SKM-1 (cell line): ENCODE measurements at regions not wholly inside any gene's neighbourhood (a gene's known extent, or its start where the extent isn't known, plus 50 kb on each side); places are given as distances from the start of the nearest gene placed in this dataset.
"Not testable (repeated sequence)": the region's sequence is repeated elsewhere in the genome, so short reads cannot be mapped to it uniquely, and the experiment has no call there.

Experiments used
- DNase-seq: peaks from one replicate; lab custom pipeline; 2025; ENCODE audit not compliant: unreplicated experiment; lab: John Stamatoyannopoulos, UW

DNA sequence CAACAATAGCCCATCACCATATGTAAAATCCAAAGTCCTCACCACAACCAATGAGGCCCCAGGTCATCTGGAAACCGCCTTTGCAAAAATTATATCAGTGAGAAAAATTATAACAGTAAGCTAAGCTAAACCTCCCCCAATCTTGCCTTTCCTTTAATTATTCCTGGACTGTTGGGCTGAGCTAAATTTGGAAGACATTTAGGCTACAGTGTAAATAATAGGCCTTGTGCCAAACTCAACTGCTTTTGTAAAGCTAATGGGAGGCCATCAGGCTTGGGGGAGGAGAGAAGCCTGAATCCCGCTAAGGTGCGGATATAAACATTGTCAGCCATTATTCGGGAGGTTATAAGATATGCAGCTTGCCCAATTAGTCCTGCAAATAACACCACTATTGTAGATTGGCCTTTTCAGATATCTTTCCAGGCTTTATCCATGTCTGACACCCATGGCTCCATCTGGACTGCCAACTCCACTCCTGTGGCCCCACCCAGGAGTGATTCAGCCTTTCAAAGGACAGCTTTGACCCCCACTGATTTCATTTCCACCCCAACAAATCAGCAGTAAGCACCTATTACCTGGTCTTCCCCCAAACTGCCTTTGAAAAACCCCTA lies 53.0 kb upstream of the CA12 start:
- no peak for DNase-seq

- DNase-seq, result no peak
These were observed 53.7 kb upstream of the CA12 start for GRCh38 chr15:63435204-63435820.

DNA sequence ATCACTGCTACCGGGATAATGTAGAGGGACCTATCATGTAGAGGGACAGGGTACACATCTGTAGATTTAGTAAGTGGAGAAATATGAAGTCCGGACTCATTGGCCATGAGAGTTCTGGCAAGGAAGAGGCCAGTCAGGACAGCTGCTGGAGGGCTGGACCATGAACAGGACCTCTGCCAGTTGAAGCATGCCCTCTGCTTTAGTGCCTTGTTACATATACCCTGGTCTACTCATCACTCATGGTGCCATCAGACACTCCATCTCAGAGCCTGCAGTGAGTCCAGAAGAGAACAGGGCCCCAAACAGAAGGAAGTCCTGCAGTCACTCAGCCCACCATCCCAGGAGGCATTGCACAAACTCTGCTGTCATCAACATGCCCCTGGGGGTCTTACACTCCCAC lies 54.7 kb upstream of the CA12 start:
- DNase-seq, result no peak

- no peak for DNase-seq
These were observed 55.3 kb upstream of the CA12 start for GRCh38 chr15:63436872-63437375.

DNA sequence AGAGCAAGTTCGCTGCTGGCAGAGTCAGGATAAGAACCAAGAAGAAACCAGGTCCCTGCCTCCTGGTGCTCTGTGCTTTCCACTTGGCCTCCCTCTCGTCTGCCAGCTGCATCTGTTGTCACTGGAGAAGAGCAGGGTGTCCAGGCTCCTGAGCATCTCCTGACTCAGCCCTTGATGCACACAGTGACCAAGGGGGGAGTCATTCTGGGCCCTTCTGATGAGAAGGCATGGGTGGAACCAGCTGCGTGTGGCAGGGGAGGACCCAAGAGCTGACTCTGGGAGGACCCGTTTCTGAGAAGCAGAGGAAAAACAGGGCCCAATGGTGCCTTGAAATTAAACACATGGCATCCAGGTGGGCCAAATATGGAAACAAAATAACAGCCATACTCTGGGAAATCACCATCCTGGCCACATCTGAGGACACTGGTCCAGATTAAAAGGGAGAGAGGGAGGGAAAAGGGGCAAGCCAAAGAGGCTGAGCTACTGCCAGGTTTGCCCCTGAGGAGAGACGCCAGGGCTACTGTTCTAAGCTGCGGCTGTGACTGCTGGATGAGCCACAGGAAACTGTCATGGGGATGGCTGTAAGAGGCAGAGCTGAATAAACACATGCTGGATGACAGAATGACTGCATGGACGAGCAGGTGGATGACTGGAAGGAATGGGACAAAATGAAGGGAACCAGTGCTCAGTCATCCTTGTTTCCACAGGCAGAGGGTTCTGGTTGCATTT lies 58.1 kb upstream of the CA12 start:
- DNase-seq, result no peak

DNA sequence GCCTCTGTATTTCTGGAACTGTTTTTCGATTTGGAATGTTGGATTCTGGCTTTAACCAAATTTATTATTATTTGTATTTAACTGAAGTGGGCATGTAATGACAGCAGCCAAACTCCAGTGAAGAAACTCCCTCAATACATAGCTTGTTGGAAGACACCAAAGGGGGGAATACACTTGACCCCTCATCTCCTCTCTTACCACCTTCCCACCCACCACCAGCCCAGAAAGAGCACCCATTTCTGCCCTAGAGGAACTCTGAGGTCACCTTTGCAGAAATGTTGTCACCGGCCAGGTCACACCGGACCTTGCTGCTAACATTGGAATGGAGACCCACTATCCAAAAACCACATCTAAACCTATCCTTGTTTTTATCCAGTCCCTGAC lies 58.6 kb upstream of the CA12 start:
- no peak for DNase-seq

GRCh38 chr15:63440756-63441155 lies 59.1 kb upstream of the CA12 start:
- DNase-seq, result no peak

- no peak for DNase-seq
These were observed 59.6 kb upstream of the CA12 start for GRCh38 chr15:63441266-63441665.

DNA sequence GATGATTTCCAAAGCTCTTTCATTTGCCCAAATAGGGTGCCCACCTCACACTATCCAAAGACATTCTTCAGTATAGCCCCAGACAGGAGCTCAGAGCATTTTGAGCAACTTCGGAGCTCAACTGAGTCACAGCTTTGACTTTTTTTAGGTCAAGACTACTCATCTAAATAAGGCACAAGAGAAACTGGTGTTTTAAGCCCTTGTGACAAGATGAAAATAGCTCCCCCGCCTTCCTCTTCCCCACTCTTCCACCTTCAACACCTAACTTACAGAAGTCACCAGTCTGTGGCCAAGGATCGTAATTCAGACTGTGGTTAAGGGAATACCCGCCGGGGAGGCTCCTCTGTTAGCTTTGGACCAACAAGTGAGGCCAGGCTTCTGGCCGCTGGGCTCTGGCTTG lies 60.4 kb upstream of the CA12 start:
- DNase-seq, result no peak

GRCh38 chr15:63444611-63445010 lies 59.8 kb upstream of the USP3 start:
- no peak for DNase-seq

GRCh38 chr15:63446255-63446654 lies 58.1 kb upstream of the USP3 start:
- DNase-seq, result no peak

DNA sequence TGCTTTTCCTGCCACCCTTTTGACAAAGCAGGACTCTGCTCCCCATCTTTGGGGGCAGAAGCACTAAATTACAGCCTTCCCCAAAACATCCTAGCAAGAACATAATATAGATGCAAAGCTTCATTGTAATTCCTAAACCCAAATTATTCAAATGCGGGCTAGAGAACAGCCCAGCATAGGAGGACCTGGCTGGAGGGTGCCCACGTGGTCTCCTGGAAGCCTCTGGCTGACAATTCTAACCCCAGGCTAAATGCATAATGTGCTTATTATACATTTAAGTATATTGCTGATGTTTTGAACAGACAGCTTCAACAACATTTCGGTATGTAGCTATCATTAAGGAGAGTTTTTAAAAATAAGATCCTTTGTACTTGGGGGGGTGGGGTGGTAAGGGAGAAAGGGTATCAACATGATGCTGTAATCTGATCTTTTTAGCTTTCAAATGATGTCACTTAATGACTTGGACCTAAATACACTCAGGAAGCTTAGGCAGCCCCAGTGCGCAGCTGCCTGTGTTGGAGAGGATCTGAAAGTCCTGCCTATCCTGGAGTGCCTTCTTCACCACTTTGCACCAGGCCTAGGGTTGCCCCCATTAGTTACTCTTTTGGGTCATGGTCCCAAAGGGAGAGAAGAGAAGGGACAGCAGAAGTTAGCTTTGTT lies 57.2 kb upstream of the USP3 start:
- DNase-seq, result no peak

DNA sequence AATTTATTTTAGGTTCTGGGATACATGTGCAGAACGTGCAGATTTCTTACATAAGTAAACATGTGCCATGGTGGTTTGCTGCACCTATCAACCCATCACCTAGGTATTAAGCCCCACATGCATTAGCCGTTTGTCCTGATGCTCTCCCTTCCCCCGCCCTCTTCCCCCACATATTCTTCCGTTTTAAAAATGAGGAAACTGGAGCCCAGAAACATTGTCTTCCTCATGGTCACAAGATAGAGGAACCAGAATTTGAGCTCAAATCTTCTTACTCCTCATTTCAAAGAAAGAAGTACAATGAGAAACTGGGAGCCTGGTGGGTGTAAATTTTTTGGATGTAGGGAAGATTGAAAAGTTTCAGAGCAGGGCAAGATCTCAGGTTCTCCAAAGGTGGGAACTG lies 56.1 kb upstream of the USP3 start:
- DNase-seq, result peak; percentile 93

- not testable (repeated sequence) for DNase-seq
These were observed 55.4 kb upstream of the USP3 start for GRCh38 chr15:63448872-63449555.

GRCh38 chr15:63449731-63450130 lies 54.7 kb upstream of the USP3 start:
- DNase-seq, result no peak

- DNase-seq, result no peak
These were observed 53.5 kb upstream of the USP3 start for GRCh38 chr15:63450884-63451225.

DNA sequence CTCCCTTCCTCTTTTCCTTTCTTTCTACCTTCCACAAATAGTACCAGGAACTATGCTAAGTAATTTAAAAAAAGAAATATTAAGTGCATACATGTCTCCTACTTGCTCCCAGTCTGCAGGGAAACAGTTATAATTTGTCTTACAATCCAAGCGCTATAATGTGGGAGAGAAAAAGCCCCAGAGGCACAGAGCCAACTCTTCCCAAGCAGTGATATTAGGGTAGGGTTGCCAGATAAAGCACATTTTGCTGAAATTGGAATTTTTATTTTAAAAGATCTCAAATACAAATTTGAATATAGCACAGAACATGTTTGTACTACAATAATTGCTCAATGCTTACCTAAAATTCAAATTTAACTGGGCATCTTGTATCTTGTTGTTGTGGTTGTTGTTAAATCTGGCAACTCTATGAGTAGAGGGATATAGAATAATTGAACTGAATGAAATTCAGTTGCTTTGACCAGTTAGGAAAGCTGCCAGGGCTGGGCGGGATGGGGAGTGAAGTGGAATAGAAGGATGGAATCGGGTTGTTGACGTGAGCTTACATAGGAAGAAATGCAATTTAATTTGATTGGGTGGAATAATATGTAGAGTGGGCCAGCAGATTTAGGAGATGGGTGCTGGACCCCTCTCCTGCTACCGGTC lies 52.6 kb upstream of the USP3 start:
- DNase-seq, result no peak

DNA sequence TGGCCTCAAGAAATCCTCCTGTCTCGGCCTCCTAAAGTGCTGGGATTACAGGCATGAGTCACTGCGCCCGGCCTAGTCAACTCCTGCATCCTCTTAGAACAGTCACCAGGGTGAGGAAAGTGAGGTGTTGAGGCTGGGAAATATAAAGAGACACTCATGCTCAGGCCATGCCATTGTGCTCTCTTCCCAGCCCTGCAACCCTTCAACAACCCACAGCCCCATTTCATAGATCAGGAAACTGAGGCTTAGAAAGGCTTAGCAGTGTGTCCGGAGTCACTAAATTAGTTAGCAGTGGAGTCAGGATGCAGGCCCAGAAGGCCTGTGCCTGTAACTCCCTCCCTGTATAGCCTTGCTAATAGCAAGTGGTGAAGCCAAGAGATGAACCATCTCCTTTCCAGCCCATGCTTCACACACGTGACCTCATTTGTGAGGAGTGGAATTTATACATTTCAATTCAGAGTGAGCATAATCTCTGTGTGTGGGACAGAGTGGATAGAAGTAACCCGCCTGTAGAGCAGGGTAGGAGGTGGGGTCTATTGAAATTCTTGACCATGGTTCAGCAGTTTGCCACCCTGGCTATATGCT lies 51.7 kb upstream of the USP3 start:
- DNase-seq, result no peak

- DNase-seq, result no peak
These were observed 51.0 kb upstream of the USP3 start for GRCh38 chr15:63453186-63453905.
